ENCODE measurements at regions not wholly inside any gene's neighbourhood (a gene's known extent, or its start where the extent isn't known, plus 50 kb on each side); places are given as distances from the start of the nearest gene placed in this dataset.
A peak's percentile ranks its signal among the peaks of the same experiment; 100 is the strongest.

GRCh38 chr22:48137640-48138039, 1375.2 kb downstream of the TBC1D22A start:
- Mint-ChIP-seq H3K27ac (no peak overlapping the region), H3K9me3 (no peaks in the 10 kb centered on the region), H3K4me3 (no peak overlapping the region), H3K27me3 (ENCODE audit: low read depth) (peaks cover 2% of the 10 kb centered on the region), H3K4me1 (ENCODE audit: low read depth) (no peaks in the 10 kb centered on the region), H3K36me3 (ENCODE audit: low read depth) (no peaks in the 10 kb centered on the region)
- DNase-seq: no peak
- intact Hi-C loops (cut with micrococcal nuclease): no loop called here
- CTCF ChIA-PET: no interaction called here

GRCh38 chr22:48135592-48135991, 1373.1 kb downstream of the TBC1D22A start:
- DNase-seq: no peak
- intact Hi-C loops (cut with micrococcal nuclease): no loop called here
- Mint-ChIP-seq H3K4me3 (no peak overlapping the region), H3K27me3 (ENCODE audit: low read depth) (peaks cover 11% of the 10 kb centered on the region), H3K27ac (no peak overlapping the region), H3K9me3 (no peaks in the 10 kb centered on the region), H3K36me3 (ENCODE audit: low read depth) (no peaks in the 10 kb centered on the region), H3K4me1 (ENCODE audit: low read depth) (no peaks in the 10 kb centered on the region)
- CTCF ChIA-PET: no interaction called here

GRCh38 chr22:48125416-48125815, 1363.0 kb downstream of the TBC1D22A start:
- H3K27ac Mint-ChIP-seq: no peak overlapping the region
- peaks cover 2% of the 10 kb centered on the region for H3K9me3 Mint-ChIP-seq
- intact Hi-C loops (cut with micrococcal nuclease): no loop called here
- H3K4me3 Mint-ChIP-seq: no peak overlapping the region
- no peak for DNase-seq
- CTCF ChIA-PET: no interaction called here
- no peaks in the 10 kb centered on the region for H3K36me3 Mint-ChIP-seq (ENCODE audit: low read depth)
- peaks cover 6% of the 10 kb centered on the region for H3K27me3 Mint-ChIP-seq (ENCODE audit: low read depth)
- H3K4me1 Mint-ChIP-seq (ENCODE audit: low read depth): no peaks in the 10 kb centered on the region

- H3K27me3 Mint-ChIP-seq (ENCODE audit: low read depth): peaks cover 18% of the 10 kb centered on the region
- H3K9me3 Mint-ChIP-seq: peaks cover 4% of the 10 kb centered on the region
- no peak for DNase-seq
- H3K27ac Mint-ChIP-seq: no peak overlapping the region
- H3K4me1 Mint-ChIP-seq (ENCODE audit: low read depth): no peaks in the 10 kb centered on the region
- CTCF ChIA-PET: no interaction called here
- H3K36me3 Mint-ChIP-seq (ENCODE audit: low read depth): no peaks in the 10 kb centered on the region
- intact Hi-C loops (cut with micrococcal nuclease): no loop called here
- no peak overlapping the region for H3K4me3 Mint-ChIP-seq
These were observed 1359.5 kb downstream of the TBC1D22A start for GRCh38 chr22:48121984-48122383.

- Mint-ChIP-seq H3K9me3 (peaks cover 4% of the 10 kb centered on the region), H3K27me3 (ENCODE audit: low read depth) (peaks cover 21% of the 10 kb centered on the region), H3K36me3 (ENCODE audit: low read depth) (no peaks in the 10 kb centered on the region), H3K4me3 (no peak overlapping the region), H3K4me1 (ENCODE audit: low read depth) (no peaks in the 10 kb centered on the region), H3K27ac (no peak overlapping the region)
- CTCF ChIA-PET: no interaction called here
- intact Hi-C loops (cut with micrococcal nuclease): no loop called here
- DNase-seq: no peak
These were observed 1356.2 kb downstream of the TBC1D22A start for GRCh38 chr22:48118654-48119053.

- DNase-seq: no peak
- no peak overlapping the region for H3K4me3 Mint-ChIP-seq
- CTCF ChIA-PET: no interaction called here
- intact Hi-C loops (cut with micrococcal nuclease): no loop called here
- H3K9me3 Mint-ChIP-seq: peaks cover 2% of the 10 kb centered on the region
- H3K4me1 Mint-ChIP-seq (ENCODE audit: low read depth): peaks cover 5% of the 10 kb centered on the region
- peaks cover 21% of the 10 kb centered on the region for H3K27me3 Mint-ChIP-seq (ENCODE audit: low read depth)
- H3K36me3 Mint-ChIP-seq (ENCODE audit: low read depth): no peaks in the 10 kb centered on the region
- no peak overlapping the region for H3K27ac Mint-ChIP-seq
These were observed 1354.4 kb downstream of the TBC1D22A start for GRCh38 chr22:48116871-48117270.

- H3K9me3 Mint-ChIP-seq: peaks cover 6% of the 10 kb centered on the region
- DNase-seq: peak; percentile 23
- H3K4me3 Mint-ChIP-seq: no peak overlapping the region
- H3K27me3 Mint-ChIP-seq (ENCODE audit: low read depth): peaks cover 11% of the 10 kb centered on the region
- CTCF ChIA-PET: no interaction called here
- no peak overlapping the region for H3K27ac Mint-ChIP-seq
- peaks cover 5% of the 10 kb centered on the region for H3K4me1 Mint-ChIP-seq (ENCODE audit: low read depth)
- intact Hi-C loops (cut with micrococcal nuclease): no loop called here
- H3K36me3 Mint-ChIP-seq (ENCODE audit: low read depth): no peaks in the 10 kb centered on the region
These were observed 1350.5 kb downstream of the TBC1D22A start for GRCh38 chr22:48112687-48113521.

GRCh38 chr22:48106715-48107259, 1344.3 kb downstream of the TBC1D22A start:
- Mint-ChIP-seq H3K27me3 (ENCODE audit: low read depth) (peaks cover 22% of the 10 kb centered on the region), H3K4me3 (no peak overlapping the region), H3K27ac (no peak overlapping the region), H3K4me1 (ENCODE audit: low read depth) (no peaks in the 10 kb centered on the region), H3K36me3 (ENCODE audit: low read depth) (no peaks in the 10 kb centered on the region), H3K9me3 (peaks cover 6% of the 10 kb centered on the region)
- CTCF ChIA-PET: no interaction called here
- no peak for DNase-seq
- intact Hi-C loops (cut with micrococcal nuclease): no loop called here

- CTCF ChIA-PET: no interaction called here
These were observed 1343.8 kb downstream of the TBC1D22A start for GRCh38 chr22:48106215-48106614.

GRCh38 chr22:48105259-48105658, 1342.8 kb downstream of the TBC1D22A start:
- H3K36me3 Mint-ChIP-seq (ENCODE audit: low read depth): no peaks in the 10 kb centered on the region
- no peak for DNase-seq
- H3K9me3 Mint-ChIP-seq: peaks cover 6% of the 10 kb centered on the region
- intact Hi-C loops (cut with micrococcal nuclease): no loop called here
- H3K4me3 Mint-ChIP-seq: no peak overlapping the region
- peaks cover 23% of the 10 kb centered on the region for H3K27me3 Mint-ChIP-seq (ENCODE audit: low read depth)
- CTCF ChIA-PET: no interaction called here
- peaks cover 6% of the 10 kb centered on the region for H3K4me1 Mint-ChIP-seq (ENCODE audit: low read depth)
- no peak overlapping the region for H3K27ac Mint-ChIP-seq

More at GRCh38 chr22:48106215-48106614, 1343.8 kb downstream of the TBC1D22A start:
- H3K9me3 Mint-ChIP-seq: peaks cover 6% of the 10 kb centered on the region
- H3K27me3 Mint-ChIP-seq (ENCODE audit: low read depth): peaks cover 22% of the 10 kb centered on the region
- H3K36me3 Mint-ChIP-seq (ENCODE audit: low read depth): no peaks in the 10 kb centered on the region
- H3K27ac Mint-ChIP-seq: no peak overlapping the region
- intact Hi-C loops (cut with micrococcal nuclease): no loop called here
- no peaks in the 10 kb centered on the region for H3K4me1 Mint-ChIP-seq (ENCODE audit: low read depth)
- no peak for DNase-seq
- H3K4me3 Mint-ChIP-seq: no peak overlapping the region

- peaks cover 6% of the 10 kb centered on the region for H3K4me1 Mint-ChIP-seq (ENCODE audit: low read depth)
- CTCF ChIA-PET: no interaction called here
- H3K9me3 Mint-ChIP-seq: peaks cover 6% of the 10 kb centered on the region
- H3K4me3 Mint-ChIP-seq: no peak overlapping the region
- no peaks in the 10 kb centered on the region for H3K36me3 Mint-ChIP-seq (ENCODE audit: low read depth)
- intact Hi-C loops (cut with micrococcal nuclease): no loop called here
- peaks cover 21% of the 10 kb centered on the region for H3K27me3 Mint-ChIP-seq (ENCODE audit: low read depth)
- DNase-seq: no peak
- H3K27ac Mint-ChIP-seq: no peak overlapping the region
These were observed 1342.3 kb downstream of the TBC1D22A start for GRCh38 chr22:48104766-48105165.

- H3K36me3 Mint-ChIP-seq (ENCODE audit: low read depth): no peaks in the 10 kb centered on the region
- H3K4me3 Mint-ChIP-seq: no peak overlapping the region
- H3K4me1 Mint-ChIP-seq (ENCODE audit: low read depth): peaks cover 6% of the 10 kb centered on the region
- peaks cover 6% of the 10 kb centered on the region for H3K9me3 Mint-ChIP-seq
- H3K27ac Mint-ChIP-seq: no peak overlapping the region
- intact Hi-C loops (cut with micrococcal nuclease): no loop called here
- no peak for DNase-seq
- CTCF ChIA-PET: no interaction called here
- H3K27me3 Mint-ChIP-seq (ENCODE audit: low read depth): peaks cover 21% of the 10 kb centered on the region
These were observed 1341.8 kb downstream of the TBC1D22A start for GRCh38 chr22:48104102-48104738.

Measured in activated naive CD4-positive, alpha-beta T cell treated with anti-CD3 and anti-CD28 coated beads for 36 hours (primary cell).